ENCODE measurements at regions not wholly inside any gene's neighbourhood (a gene's known extent, or its start where the extent isn't known, plus 50 kb on each side); places are given as distances from the start of the nearest gene placed in this dataset.

- in situ Hi-C loops (cut with MboI; ENCODE audit: low sequenced_read_pairs), result no loop called here
These were observed 199.5 kb upstream of the SALL3 start for GRCh38 chr18:78779996-78780718.

- in situ Hi-C loops (cut with MboI; ENCODE audit: low sequenced_read_pairs), result no loop called here
These were observed 198.7 kb upstream of the SALL3 start for GRCh38 chr18:78780719-78781600.

- in situ Hi-C loops (cut with MboI; ENCODE audit: low sequenced_read_pairs), result no loop called here
These were observed 198.0 kb upstream of the SALL3 start for GRCh38 chr18:78781601-78781960.

GRCh38 chr18:78782951-78783563, 196.6 kb upstream of the SALL3 start:
- in situ Hi-C loops (cut with MboI; ENCODE audit: low sequenced_read_pairs), result no loop called here

GRCh38 chr18:78783564-78783960, 196.1 kb upstream of the SALL3 start:
- in situ Hi-C loops (cut with MboI; ENCODE audit: low sequenced_read_pairs), result no loop called here

- in situ Hi-C loops (cut with MboI; ENCODE audit: low sequenced_read_pairs), result no loop called here
These were observed 194.8 kb upstream of the SALL3 start for GRCh38 chr18:78784861-78785260.

GRCh38 chr18:78785706-78786105, 193.9 kb upstream of the SALL3 start:
- in situ Hi-C loops (cut with MboI; ENCODE audit: low sequenced_read_pairs), result no loop called here

- in situ Hi-C loops (cut with MboI; ENCODE audit: low sequenced_read_pairs), result no loop called here
These were observed 192.8 kb upstream of the SALL3 start for GRCh38 chr18:78786776-78787175.

- in situ Hi-C loops (cut with MboI; ENCODE audit: low sequenced_read_pairs), result no loop called here
These were observed 191.9 kb upstream of the SALL3 start for GRCh38 chr18:78787751-78788150.

- in situ Hi-C loops (cut with MboI; ENCODE audit: low sequenced_read_pairs), result no loop called here
These were observed 191.5 kb upstream of the SALL3 start for GRCh38 chr18:78788161-78788560.

- in situ Hi-C loops (cut with MboI; ENCODE audit: low sequenced_read_pairs), result no loop called here
These were observed 189.8 kb upstream of the SALL3 start for GRCh38 chr18:78789850-78790249.

GRCh38 chr18:78790511-78790910, 189.1 kb upstream of the SALL3 start:
- in situ Hi-C loops (cut with MboI; ENCODE audit: low sequenced_read_pairs), result no loop called here

- in situ Hi-C loops (cut with MboI; ENCODE audit: low sequenced_read_pairs), result no loop called here
These were observed 188.7 kb upstream of the SALL3 start for GRCh38 chr18:78790960-78791359.

GRCh38 chr18:78792094-78792493, 187.5 kb upstream of the SALL3 start:
- in situ Hi-C loops (cut with MboI; ENCODE audit: low sequenced_read_pairs), result no loop called here

- in situ Hi-C loops (cut with MboI; ENCODE audit: low sequenced_read_pairs), result no loop called here
These were observed 186.9 kb upstream of the SALL3 start for GRCh38 chr18:78792736-78793135.

GRCh38 chr18:78793313-78794070, 186.1 kb upstream of the SALL3 start:
- in situ Hi-C loops (cut with MboI; ENCODE audit: low sequenced_read_pairs), result no loop called here

- in situ Hi-C loops (cut with MboI; ENCODE audit: low sequenced_read_pairs), result no loop called here
These were observed 185.6 kb upstream of the SALL3 start for GRCh38 chr18:78794071-78794430.

GRCh38 chr18:78796693-78797455, 182.7 kb upstream of the SALL3 start:
- in situ Hi-C loops (cut with MboI; ENCODE audit: low sequenced_read_pairs), result no loop called here

GRCh38 chr18:78797499-78797898, 182.1 kb upstream of the SALL3 start:
- in situ Hi-C loops (cut with MboI; ENCODE audit: low sequenced_read_pairs), result no loop called here

GRCh38 chr18:78798402-78799175, 181.0 kb upstream of the SALL3 start:
- in situ Hi-C loops (cut with MboI; ENCODE audit: low sequenced_read_pairs), result no loop called here

Measured in HL-60/S4 treated with phorbol 12-myristate 13-acetate at 8.2 ng/mL for 4 days and 3 days (cell line).